ENCODE measurements at regions not wholly inside any gene's neighbourhood (a gene's known extent, or its start where the extent isn't known, plus 50 kb on each side); places are given as distances from the start of the nearest gene placed in this dataset.

DNA sequence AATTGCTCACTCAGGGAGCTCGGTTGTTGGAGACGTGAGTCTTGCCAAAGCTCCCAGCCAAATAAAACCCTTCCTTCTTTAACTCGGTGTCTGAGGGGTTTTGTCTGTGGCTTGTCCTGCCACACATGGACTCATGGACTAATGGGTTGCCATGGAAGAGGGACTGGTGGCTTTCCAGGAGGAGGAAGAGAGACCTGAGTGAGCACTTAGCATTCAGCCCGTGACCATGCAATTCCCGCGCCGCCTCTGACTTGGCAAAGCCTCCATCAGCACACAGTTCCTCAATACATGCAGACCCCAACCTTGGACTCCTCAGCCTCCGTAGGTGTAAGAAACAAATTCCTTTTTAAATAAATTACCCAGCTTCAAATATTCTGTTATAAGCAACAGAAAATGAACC lies 57.3 kb upstream of the TMEM18 start:
- H3K4me3 ChIP-seq (ENCODE audit: low read depth in 2 of 2, low read length in 1 of 2), result no peak overlapping the region
- no peaks in the 10 kb centered on the region for H3K9me2 ChIP-seq
- H3K36me3 ChIP-seq (replicated peaks in 1 of 2; ENCODE audit: control insufficient read depth in 1 of 2, insufficient read depth in 2 of 2, low read length in 1 of 2), result no peaks in the 10 kb centered on the region
- no peaks in the 10 kb centered on the region for H3K27me3 ChIP-seq (ENCODE audit: insufficient read depth)
- ChIA-PET CTCF (interaction anchor here (1.6 to 4.7 kb wide), 3 partner anchors 20 to 336 kb away, joined by 4 to 32 read pairs (median 4); no protein-coding TSS in a partner anchor), POLR2A (no interaction called here)
- H4K20me1 ChIP-seq (ENCODE audit: insufficient read depth), result no peaks in the 10 kb centered on the region
- no peak overlapping the region for H3K4me2 ChIP-seq
- no peaks in the 10 kb centered on the region for H3K9me3 ChIP-seq
- no peak for DNase-seq
- peaks cover 6% of the 10 kb centered on the region for H3F3A ChIP-seq (replicated peaks; ENCODE audit: insufficient read depth)
- H3K79me2 ChIP-seq (ENCODE audit: insufficient read depth), result no peaks in the 10 kb centered on the region
- H2AFZ ChIP-seq (ENCODE audit: low read depth), result no peak overlapping the region
- TF ChIP-seq, protein P1, sequence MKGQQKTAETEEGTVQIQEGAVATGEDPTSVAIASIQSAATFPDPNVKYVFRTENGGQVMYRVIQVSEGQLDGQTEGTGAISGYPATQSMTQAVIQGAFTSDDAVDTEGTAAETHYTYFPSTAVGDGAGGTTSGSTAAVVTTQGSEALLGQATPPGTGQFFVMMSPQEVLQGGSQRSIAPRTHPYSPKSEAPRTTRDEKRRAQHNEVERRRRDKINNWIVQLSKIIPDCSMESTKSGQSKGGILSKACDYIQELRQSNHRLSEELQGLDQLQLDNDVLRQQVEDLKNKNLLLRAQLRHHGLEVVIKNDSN (IDR thresholded peaks at IDR 0.05; ENCODE audit: borderline replicate concordance, low read depth), result no peak
- TF ChIP-seq RAD21 (IDR thresholded peaks at IDR 0.05; ENCODE audit: low read length) (no peak), FOSL2 (IDR thresholded peaks at IDR 0.05; ENCODE audit: borderline replicate concordance, low read depth) (no peak), TAF1 (IDR thresholded peaks at IDR 0.05; ENCODE audit: borderline replicate concordance, low read depth, low read length) (no peak), GATA2 (CRISPR knock-in tag; IDR thresholded peaks at IDR 0.05) (no peak), CHD2 (IDR thresholded peaks at IDR 0.05; ENCODE audit: low read length, partially characterized antibody) (no peak), TEAD4 (IDR thresholded peaks at IDR 0.05; ENCODE audit: borderline replicate concordance, insufficient read depth) (no peak), MEF2A (IDR thresholded peaks at IDR 0.05; ENCODE audit: borderline replicate concordance, low read depth) (no peak), POLR2AphosphoS5 (IDR thresholded peaks at IDR 0.05; ENCODE audit: low read depth, low read length) (no peak), GABPA (IDR thresholded peaks at IDR 0.05; ENCODE audit: low read depth) (no peak), RFX5 (IDR thresholded peaks at IDR 0.05; ENCODE audit: low read length) (no peak), SMC3 (IDR thresholded peaks at IDR 0.05; ENCODE audit: low read depth, low read length) (no peak), EP300 (IDR thresholded peaks at IDR 0.05; ENCODE audit: borderline replicate concordance in 1 of 2, low read depth in 1 of 2, low read length in 1 of 2) (no peak), YY1 (IDR thresholded peaks at IDR 0.05; ENCODE audit: low read depth) (no peak), ELF1 (IDR thresholded peaks at IDR 0.05) (no peak), SIN3A (IDR thresholded peaks at IDR 0.05; ENCODE audit: borderline replicate concordance, low read depth, low read length) (no peak)
- TF ChIP-seq, protein P2, sequence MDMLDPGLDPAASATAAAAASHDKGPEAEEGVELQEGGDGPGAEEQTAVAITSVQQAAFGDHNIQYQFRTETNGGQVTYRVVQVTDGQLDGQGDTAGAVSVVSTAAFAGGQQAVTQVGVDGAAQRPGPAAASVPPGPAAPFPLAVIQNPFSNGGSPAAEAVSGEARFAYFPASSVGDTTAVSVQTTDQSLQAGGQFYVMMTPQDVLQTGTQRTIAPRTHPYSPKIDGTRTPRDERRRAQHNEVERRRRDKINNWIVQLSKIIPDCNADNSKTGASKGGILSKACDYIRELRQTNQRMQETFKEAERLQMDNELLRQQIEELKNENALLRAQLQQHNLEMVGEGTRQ (IDR thresholded peaks at IDR 0.05; ENCODE audit: borderline replicate concordance, low read depth, low read length), result no peak
- TF ChIP-seq, protein P3, sequence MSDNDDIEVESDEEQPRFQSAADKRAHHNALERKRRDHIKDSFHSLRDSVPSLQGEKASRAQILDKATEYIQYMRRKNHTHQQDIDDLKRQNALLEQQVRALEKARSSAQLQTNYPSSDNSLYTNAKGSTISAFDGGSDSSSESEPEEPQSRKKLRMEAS (IDR thresholded peaks at IDR 0.05; ENCODE audit: low read depth), result no peak
- TF ChIP-seq, protein P4, sequence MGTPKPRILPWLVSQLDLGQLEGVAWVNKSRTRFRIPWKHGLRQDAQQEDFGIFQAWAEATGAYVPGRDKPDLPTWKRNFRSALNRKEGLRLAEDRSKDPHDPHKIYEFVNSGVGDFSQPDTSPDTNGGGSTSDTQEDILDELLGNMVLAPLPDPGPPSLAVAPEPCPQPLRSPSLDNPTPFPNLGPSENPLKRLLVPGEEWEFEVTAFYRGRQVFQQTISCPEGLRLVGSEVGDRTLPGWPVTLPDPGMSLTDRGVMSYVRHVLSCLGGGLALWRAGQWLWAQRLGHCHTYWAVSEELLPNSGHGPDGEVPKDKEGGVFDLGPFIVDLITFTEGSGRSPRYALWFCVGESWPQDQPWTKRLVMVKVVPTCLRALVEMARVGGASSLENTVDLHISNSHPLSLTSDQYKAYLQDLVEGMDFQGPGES (IDR thresholded peaks at IDR 0.05; ENCODE audit: low read depth, low read length), result no peak
- TF ChIP-seq, protein P5, sequence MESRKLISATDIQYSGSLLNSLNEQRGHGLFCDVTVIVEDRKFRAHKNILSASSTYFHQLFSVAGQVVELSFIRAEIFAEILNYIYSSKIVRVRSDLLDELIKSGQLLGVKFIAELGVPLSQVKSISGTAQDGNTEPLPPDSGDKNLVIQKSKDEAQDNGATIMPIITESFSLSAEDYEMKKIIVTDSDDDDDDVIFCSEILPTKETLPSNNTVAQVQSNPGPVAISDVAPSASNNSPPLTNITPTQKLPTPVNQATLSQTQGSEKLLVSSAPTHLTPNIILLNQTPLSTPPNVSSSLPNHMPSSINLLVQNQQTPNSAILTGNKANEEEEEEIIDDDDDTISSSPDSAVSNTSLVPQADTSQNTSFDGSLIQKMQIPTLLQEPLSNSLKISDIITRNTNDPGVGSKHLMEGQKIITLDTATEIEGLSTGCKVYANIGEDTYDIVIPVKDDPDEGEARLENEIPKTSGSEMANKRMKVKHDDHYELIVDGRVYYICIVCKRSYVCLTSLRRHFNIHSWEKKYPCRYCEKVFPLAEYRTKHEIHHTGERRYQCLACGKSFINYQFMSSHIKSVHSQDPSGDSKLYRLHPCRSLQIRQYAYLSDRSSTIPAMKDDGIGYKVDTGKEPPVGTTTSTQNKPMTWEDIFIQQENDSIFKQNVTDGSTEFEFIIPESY (IDR thresholded peaks at IDR 0.05; ENCODE audit: borderline replicate concordance, low read depth), result no peak
- H3K27ac ChIP-seq (ENCODE audit: low read depth in 2 of 2, low read length in 1 of 2), result no peak overlapping the region
- no peak overlapping the region for H3K9ac ChIP-seq
- peaks cover 7 to 9% of the 10 kb centered on the region in 2 experiments; a peak in 2 of 4 replicates for H3K4me1 ChIP-seq (ENCODE audit: control insufficient read depth in 1 of 2, insufficient read depth in 2 of 2, low read depth in 1 of 2, low read length in 1 of 2)
- 68% methylated on average over 8 of the region's 8 CpGs for WGBS (ENCODE audit: low lambda C conversion rate)
